GM19397 (cell line): ENCODE measurements at regions not wholly inside any gene's neighbourhood (a gene's known extent, or its start where the extent isn't known, plus 50 kb on each side); places are given as distances from the start of the nearest gene placed in this dataset.
"Not testable (repeated sequence)": the region's sequence is repeated elsewhere in the genome, so short reads cannot be mapped to it uniquely, and the experiment has no call there.

ENCODE experiments used
- ATAC-seq: cut with Tn5 transposase; IDR thresholded peaks from one replicate; pipeline ENCODE4 v1.9.1; 2021; ENCODE audit warnings: mild to moderate bottlenecking, moderate library complexity; ENCODE audit not compliant: unreplicated experiment

DNA sequence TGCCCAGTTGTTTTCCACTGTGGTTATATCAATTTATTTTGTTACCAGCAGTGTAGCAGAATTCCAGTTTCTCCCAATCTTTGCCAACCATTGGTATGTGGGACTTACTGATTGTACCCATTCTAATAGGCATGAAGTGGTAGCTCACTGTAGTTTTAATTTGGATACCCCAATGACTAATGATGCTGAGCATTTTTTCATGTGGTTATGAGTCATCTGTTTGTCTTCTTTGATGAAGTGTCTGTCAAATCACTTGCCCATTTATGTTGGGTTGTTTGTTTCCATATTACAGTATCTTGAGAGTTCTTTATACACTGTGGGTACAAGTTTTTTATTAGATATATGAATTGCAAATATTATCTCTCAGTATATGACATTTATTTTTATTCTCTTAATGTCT, 644.3 kb downstream of the NR2F2 start:
- ATAC-seq: no peak

DNA sequence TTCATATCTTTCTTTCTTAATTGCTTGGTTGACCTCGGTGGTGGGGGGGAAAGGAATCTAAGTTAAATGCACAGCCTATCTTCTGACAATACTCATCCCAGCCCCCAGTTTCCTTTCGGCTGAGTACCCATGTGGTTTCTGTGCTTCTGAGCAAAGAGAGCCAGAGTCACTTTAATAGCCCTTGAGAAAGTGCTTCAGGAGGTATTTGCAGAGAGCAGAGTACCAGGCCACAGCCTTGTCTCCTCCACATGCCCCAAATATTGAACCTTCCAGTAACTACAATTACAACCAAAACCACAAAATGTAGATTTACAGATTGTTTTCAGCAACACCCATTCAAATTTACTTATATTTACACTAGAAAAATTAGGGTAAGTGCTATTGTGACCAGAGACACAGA, 647.4 kb downstream of the NR2F2 start:
- no peak for ATAC-seq

DNA sequence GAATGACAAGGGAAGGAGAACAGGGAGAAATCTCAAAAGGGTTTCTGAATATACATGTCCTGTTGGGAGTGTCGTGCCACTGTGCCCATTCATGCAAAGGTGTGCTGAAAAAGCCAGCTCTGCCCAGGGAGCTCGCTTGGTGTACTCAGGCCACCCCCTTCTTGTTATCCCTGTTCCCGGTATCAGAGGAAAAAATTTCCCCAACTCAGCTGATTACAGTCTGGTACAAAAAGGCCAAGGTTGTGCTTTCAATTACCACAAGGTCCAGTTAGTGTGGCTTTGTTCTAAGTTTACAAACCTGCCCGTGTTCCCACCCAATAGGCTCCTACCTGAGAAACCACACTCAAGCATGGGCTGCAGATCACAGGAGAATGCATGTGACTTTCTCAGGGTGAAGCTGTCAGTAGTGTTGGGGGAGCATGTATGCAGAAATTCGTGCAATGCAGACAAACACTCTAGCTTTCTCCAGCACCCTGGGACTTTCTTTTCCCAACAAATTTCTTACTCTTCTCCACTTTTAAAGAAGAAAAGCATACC, 648.5 kb downstream of the NR2F2 start:
- no peak for ATAC-seq

GRCh38 chr15:96984121-96984671, 653.7 kb downstream of the NR2F2 start:
- not testable (repeated sequence) for ATAC-seq

DNA sequence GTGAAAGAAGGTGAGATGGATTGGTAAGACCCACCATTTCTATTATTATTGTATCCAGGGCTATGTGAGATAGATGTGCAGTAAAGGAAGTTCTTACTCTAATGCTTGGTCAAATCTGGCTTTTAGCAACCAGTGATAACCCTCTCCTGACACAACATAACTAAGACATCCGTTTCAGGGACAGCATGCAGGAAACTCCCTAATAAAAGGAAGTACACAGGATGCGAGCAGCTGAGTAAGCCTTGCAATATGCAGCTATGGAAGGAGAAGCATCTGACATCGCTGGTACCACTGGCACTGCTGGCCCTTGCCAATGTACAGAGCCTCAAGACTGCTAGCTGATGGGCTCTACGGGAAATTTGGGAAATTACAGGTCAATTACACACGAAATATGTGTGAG, 662.3 kb downstream of the NR2F2 start:
- no peak for ATAC-seq

DNA sequence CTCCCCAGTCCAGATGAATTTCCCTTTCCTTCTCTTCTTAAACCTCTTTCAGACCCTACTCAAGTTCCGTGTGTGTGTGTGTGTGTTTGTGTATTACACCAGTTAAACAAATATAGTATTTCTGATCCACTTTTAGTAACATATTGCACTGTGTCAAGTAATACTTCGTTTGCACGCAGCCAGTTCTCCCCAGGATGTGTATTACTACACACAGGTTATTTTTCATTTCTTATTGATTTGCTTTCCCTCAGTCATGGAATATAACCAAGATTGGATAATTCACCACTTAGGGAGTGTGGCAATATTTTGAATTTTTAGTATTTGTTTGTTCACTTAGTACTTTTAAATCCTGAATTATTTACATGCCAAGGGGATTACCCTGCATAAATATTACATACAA, 667.0 kb downstream of the NR2F2 start:
- ATAC-seq: no peak

GRCh38 chr15:97009031-97009431, 678.5 kb downstream of the NR2F2 start:
- no peak for ATAC-seq

DNA sequence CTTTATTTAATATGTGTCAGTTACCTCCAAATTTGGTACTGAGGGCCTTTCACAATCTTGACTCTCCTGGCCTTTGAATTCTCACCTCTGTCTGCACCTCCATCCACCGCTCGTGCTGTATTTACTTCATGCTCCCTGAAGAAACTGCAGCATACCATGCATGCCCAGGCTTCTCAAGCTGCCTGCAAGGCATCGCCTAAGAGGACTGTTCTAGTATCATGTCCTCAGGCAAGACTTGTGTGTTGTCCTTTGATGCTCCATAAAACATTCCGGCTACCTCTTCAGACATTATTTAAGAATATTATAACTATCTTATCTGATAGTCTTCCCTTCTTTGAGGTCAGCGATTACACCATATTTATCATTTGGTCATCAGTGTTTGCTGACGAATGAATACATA, 682.5 kb downstream of the NR2F2 start:
- no peak for ATAC-seq

- ATAC-seq: no peak
Measured at GRCh38 chr15:97013491-97013890, 683.0 kb downstream of the NR2F2 start.

GRCh38 chr15:97014001-97014400, 683.5 kb downstream of the NR2F2 start:
- no peak for ATAC-seq

GRCh38 chr15:97023488-97023844, 693.0 kb downstream of the NR2F2 start:
- no peak for ATAC-seq

DNA sequence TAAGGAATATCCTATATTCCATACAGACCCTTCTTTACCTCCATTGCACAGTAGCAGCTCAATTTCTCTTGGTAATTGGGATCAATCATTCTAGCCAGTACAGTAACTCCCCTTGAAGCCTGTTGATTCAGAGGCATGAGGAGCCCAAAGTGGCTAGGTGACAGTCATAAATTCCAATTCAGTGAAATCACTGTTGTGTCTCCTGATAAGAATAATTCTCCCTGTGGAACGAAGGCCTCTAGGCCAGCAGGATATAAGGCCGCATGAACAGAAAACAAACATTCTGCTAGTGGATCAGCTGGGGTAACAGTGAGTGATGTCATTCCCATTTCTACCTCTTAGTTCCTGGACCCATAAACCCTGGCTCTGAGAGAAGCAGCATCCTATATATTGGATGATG, 696.3 kb downstream of the NR2F2 start:
- no peak for ATAC-seq

DNA sequence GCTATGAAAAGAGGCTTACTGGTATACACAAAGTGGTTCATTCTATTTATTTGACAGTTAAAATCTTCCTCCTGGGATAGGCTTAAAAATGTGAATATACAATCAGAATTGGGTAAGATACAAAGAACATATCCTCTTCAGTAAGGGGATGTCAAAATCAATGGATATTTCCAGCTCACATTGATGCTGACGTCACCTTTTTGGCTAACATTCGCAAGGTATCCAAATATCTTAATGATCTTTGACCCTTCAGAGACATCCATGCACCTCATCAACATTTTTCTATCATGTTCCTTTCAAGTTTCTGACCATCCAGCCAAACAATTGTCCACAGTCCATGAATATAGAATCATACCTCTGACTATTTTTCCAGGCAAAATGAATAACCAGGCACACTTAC, 697.3 kb downstream of the NR2F2 start:
- no peak for ATAC-seq

DNA sequence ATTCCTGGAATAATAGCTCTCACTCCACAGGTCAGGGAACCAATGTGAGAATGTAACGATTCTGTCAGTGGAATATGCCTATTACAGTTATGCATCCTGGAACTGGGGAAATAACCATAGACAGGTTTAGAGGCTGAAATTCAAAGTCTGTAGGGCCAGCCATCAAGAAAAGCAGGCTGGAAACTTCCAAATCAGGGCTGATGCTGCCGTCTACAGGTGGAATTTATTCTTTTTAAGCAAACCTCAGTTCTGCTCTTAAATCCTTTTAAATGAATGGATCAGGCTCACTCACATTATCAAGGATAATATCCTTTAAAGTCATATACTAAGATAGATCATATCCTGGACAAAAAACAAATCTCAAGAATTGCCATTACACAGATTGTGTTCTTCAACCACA, 699.8 kb downstream of the NR2F2 start:
- ATAC-seq: no peak

DNA sequence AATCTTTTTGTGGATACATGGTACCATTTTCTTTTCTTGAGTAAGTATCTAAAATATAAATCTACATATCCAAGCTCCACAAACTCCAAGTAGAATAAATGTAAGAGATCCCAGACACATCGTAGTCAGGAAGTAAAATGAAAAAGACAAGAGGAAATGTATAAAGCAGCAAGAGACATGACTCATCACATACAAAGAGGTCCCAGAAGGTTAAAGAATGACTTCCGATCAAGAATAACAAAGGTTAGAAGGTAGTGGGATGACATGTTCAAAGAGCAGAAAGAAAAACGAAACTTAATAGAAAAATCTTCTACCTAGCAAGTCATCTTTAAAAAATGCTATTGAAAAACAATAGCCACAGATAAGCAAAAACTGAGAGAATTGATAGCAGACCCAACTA, 705.8 kb downstream of the NR2F2 start:
- no peak for ATAC-seq

DNA sequence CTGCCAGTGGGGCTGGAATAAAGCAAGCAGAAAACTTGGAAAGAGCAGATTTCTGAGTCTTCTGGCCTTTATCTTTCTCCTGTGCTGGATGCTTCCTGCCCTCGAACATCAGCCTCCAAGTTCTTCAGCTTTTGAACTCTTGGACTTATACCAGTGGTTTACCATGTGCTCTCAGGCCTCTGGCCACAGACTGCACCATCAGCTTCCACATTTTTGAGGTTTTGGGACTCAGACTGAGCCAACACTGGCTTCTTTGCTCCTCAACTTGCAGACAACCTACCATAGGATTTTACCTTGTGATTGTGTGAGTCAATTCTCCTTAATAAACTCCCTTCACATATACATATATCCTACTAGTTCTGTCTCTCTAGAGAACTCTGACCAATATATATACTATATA, 706.6 kb downstream of the NR2F2 start:
- no peak for ATAC-seq

DNA sequence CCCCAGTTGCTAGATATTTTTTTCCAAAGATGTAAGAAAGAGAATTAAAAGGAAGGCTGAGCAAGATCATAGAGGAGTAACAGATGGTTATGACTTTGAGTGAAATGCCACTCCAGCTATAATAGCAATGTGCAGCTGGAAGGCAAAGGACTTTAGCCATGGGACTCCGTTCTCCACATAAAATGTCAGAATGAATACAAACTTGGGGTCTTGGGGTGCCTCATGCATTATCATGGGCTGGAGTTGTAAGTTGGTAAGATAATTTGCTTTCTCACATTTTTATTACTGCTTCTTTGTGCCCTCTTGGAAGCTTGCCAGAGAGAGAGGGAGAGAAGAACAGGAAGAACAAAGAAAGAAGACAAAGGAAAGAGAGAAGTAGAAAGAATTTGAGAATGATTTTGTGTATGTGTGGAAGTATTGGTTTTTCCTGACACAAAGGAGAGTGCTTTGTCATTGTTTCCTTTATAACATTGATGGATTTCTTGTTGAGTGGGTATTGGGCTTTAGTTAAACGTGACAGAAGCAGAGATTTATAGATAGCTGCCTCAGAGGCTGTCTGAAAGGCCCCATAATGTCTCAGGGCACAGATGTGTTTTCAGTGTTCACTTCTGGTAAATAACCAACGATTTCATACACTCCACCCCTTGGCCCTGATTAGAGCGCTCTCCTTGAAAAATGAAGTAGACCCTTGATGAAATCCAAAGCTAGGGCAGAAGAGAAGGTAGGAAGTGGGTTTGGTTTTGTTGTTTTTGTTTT, 715.3 kb downstream of the NR2F2 start:
- no peak for ATAC-seq

DNA sequence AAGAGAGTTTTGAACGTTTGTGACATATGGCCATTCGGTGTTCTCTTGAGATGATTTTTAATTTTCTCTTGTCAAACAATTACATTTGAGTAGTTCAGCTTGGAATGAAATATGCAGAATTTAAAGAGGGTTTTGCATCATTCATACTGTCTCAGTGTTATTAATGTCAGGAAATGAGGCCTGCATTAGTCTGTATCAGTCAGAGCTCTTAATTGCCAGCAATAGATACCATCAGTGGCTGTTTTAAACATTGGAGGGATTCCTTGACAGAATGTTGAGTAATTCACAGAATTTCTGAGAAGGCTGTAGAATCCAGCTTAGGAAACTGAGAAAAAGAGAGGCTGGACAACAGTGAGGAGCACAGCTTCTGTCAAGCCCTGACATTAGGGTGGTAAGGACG, 722.0 kb downstream of the NR2F2 start:
- no peak for ATAC-seq

DNA sequence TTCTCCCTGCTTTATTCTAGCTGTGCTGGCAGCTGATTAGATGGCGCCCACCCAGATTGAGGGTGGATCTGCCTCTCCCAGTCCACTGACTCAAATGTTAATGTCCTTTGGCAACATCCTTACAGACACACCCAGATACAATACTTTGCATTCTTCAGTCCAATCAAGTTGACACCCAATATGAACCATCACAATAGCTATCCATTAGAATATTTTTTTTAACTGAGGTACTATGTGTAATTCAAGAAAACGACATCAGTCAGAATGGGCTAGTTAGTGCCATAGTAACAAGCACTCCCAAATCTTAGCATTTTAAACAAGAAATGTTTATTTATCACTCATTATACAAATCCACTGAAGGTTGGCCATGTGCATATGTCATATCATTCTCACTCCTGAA, 723.1 kb downstream of the NR2F2 start:
- ATAC-seq: no peak

- no peak for ATAC-seq
Measured at GRCh38 chr15:97057503-97057902, 727.0 kb downstream of the NR2F2 start.

- no peak for ATAC-seq
Measured at GRCh38 chr15:97059281-97059680, 728.8 kb downstream of the NR2F2 start.

DNA sequence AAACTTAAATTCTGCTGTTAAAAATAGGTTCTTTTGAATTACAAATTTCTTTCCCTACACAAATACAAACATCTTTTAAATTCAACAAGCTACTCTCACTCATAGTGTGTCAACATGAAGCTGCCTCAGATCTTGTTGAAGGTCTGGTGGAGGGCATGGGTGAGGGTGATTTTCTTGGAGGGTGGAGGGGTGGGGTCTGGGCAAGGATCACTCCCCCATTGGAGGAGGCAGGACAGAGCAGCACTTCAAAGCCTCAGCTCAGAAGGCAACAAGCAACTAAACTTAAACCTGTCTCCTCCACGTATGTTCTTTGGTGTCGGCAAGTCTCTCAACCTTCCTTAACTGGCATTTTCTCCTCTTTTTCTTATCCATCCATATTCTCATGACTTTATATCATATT, 730.9 kb downstream of the NR2F2 start:
- no peak for ATAC-seq

DNA sequence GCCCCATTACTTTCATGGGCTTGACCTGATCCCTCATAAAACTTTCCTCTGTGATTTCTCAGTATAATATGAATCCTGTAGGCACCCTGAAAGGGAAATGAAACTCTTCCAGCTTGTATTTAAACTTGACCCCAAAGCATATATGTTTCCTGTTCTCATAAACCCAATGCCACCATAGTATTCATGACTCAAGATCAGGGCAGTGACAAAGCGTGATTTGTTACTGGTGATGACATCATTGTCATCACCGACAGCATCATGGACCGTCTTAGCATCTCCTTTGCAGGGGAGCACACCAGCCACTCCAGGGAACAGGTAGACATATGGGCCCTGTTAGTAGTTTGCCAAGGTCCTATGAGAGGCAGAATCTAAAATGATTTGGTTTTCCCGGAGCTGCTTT, 741.2 kb downstream of the NR2F2 start:
- no peak for ATAC-seq
